Prostate gland (tissue), 2 donors: ENCODE measurements at regions not wholly inside any gene's neighbourhood (a gene's known extent, or its start where the extent isn't known, plus 50 kb on each side); places are given as distances from the start of the nearest gene placed in this dataset.

Experiments used
- CTCF ChIP-seq, 4 experiments: fragments of 200-600 bp in 2 of 4; fragments of 450-650 bp in 2 of 4; sonication (generic) in 2 of 4; IDR thresholded peaks; 1 replicate in 3 of 4; 2 replicates in 1 of 4; pipeline ENCODE4 v1.5.1; 2016 to 2019; ENCODE audit warnings: antibody characterized with exemption in 4 of 4, mild to moderate bottlenecking in 2 of 4, moderate library complexity in 2 of 4
- POLR2A ChIP-seq: fragments of 450-650 bp; IDR thresholded peaks from one replicate; pipeline ENCODE4 v1.6.1; 2016; ENCODE audit warnings: antibody characterized with exemption, mild to moderate bottlenecking
- POLR2AphosphoS5 ChIP-seq: sonication (generic); formaldehyde crosslinking; IDR thresholded peaks from one replicate; pipeline ENCODE4 v1.6.1; 2017; ENCODE audit warnings: antibody characterized with exemption

- TF ChIP-seq CTCF (IDR thresholded peaks at IDR 0.05), result no peak
- no peak for TF ChIP-seq POLR2A
- no peak for TF ChIP-seq POLR2AphosphoS5
Observed at GRCh38 chr1:213927846-213928245, 59.9 kb upstream of the PROX1 start.
